ENCODE measurements at regions not wholly inside any gene's neighbourhood (a gene's known extent, or its start where the extent isn't known, plus 50 kb on each side); places are given as distances from the start of the nearest gene placed in this dataset.

DNA sequence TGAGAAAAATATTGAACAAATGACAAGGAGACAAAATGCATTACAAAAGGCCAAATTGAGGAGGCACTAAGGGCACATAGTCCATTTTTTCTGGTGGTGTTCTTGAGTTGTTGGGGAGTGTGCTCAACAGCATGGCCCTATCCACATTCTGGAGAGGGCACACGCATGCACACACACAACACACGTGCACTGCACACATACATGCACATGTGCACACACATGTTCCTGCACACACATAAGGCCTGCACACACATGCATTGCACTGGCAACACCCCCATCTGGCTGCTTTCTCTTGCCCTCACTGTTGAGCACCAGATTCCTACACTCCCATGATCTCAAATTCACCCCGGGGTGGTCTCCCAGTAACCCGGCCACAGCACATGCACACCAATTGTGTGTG is 659.2 kb upstream of the RAB6C start:
- TF ChIP-seq, protein P1, sequence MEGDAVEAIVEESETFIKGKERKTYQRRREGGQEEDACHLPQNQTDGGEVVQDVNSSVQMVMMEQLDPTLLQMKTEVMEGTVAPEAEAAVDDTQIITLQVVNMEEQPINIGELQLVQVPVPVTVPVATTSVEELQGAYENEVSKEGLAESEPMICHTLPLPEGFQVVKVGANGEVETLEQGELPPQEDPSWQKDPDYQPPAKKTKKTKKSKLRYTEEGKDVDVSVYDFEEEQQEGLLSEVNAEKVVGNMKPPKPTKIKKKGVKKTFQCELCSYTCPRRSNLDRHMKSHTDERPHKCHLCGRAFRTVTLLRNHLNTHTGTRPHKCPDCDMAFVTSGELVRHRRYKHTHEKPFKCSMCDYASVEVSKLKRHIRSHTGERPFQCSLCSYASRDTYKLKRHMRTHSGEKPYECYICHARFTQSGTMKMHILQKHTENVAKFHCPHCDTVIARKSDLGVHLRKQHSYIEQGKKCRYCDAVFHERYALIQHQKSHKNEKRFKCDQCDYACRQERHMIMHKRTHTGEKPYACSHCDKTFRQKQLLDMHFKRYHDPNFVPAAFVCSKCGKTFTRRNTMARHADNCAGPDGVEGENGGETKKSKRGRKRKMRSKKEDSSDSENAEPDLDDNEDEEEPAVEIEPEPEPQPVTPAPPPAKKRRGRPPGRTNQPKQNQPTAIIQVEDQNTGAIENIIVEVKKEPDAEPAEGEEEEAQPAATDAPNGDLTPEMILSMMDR (IDR thresholded peaks at IDR 0.05; ENCODE audit: insufficient read depth, low read length, poor library complexity, severe bottlenecking) = no peak
- no peak for TF ChIP-seq EZH2phosphoT487 (conservative IDR thresholded peaks at IDR 0.05; ENCODE audit: low read length)
